Amniotic stem cell (primary cell): ENCODE measurements at regions not wholly inside any gene's neighbourhood (a gene's known extent, or its start where the extent isn't known, plus 50 kb on each side); places are given as distances from the start of the nearest gene placed in this dataset.

Experiments used
- DNase-seq: peaks from one replicate; lab custom pipeline; 2025; lab: John Stamatoyannopoulos, UW

GRCh38 chr4:128386761-128387599, 99.4 kb upstream of the PGRMC2 start:
- peak; percentile 77 for DNase-seq

GRCh38 chr4:128385683-128386304, 98.2 kb upstream of the PGRMC2 start:
- DNase-seq = no peak

- DNase-seq = no peak
Measured at GRCh38 chr4:128384765-128385598, 97.4 kb upstream of the PGRMC2 start.

GRCh38 chr4:128384091-128384520, 96.5 kb upstream of the PGRMC2 start:
- peak; percentile 49 for DNase-seq

- no peak for DNase-seq
Measured at GRCh38 chr4:128381748-128382559, 94.3 kb upstream of the PGRMC2 start.

- DNase-seq = no peak
Measured at GRCh38 chr4:128380306-128380705, 92.7 kb upstream of the PGRMC2 start.

- no peak for DNase-seq
Measured at GRCh38 chr4:128379860-128380259, 92.2 kb upstream of the PGRMC2 start.

GRCh38 chr4:128378668-128379067, 91.1 kb upstream of the PGRMC2 start:
- DNase-seq = no peak

GRCh38 chr4:128376958-128377357, 89.3 kb upstream of the PGRMC2 start:
- DNase-seq = no peak

GRCh38 chr4:128376303-128376702, 88.7 kb upstream of the PGRMC2 start:
- DNase-seq = no peak

- no peak for DNase-seq
Measured at GRCh38 chr4:128373628-128374027, 86.0 kb upstream of the PGRMC2 start.

GRCh38 chr4:128371876-128372275, 84.3 kb upstream of the PGRMC2 start:
- no peak for DNase-seq

- no peak for DNase-seq
Measured at GRCh38 chr4:128371001-128371777, 83.6 kb upstream of the PGRMC2 start.

- DNase-seq = no peak
Measured at GRCh38 chr4:128366212-128366611, 78.6 kb upstream of the PGRMC2 start.

GRCh38 chr4:128364565-128364964, 77.0 kb upstream of the PGRMC2 start:
- no peak for DNase-seq

GRCh38 chr4:128363966-128364365, 76.4 kb upstream of the PGRMC2 start:
- DNase-seq = no peak

GRCh38 chr4:128362760-128363159, 75.1 kb upstream of the PGRMC2 start:
- DNase-seq = no peak

GRCh38 chr4:128359422-128359821, 71.8 kb upstream of the PGRMC2 start:
- DNase-seq = no peak

GRCh38 chr4:128358913-128359279, 71.3 kb upstream of the PGRMC2 start:
- DNase-seq = no peak

GRCh38 chr4:128358231-128358912, 70.8 kb upstream of the PGRMC2 start:
- DNase-seq = peak; percentile 43
